CD4-positive, alpha-beta T cell treated with Interleukin-1 beta for 1 hour (primary cell): ENCODE measurements at regions not wholly inside any gene's neighbourhood (a gene's known extent, or its start where the extent isn't known, plus 50 kb on each side); places are given as distances from the start of the nearest gene placed in this dataset.
"Not testable (repeated sequence)": the region's sequence is repeated elsewhere in the genome, so short reads cannot be mapped to it uniquely, and the experiment has no call there.

Experiments
- DNase-seq, 2 donors: peaks; one replicate each; pipeline ENCODE4 v3.0.0-alpha.2; 2020 to 2022

DNA sequence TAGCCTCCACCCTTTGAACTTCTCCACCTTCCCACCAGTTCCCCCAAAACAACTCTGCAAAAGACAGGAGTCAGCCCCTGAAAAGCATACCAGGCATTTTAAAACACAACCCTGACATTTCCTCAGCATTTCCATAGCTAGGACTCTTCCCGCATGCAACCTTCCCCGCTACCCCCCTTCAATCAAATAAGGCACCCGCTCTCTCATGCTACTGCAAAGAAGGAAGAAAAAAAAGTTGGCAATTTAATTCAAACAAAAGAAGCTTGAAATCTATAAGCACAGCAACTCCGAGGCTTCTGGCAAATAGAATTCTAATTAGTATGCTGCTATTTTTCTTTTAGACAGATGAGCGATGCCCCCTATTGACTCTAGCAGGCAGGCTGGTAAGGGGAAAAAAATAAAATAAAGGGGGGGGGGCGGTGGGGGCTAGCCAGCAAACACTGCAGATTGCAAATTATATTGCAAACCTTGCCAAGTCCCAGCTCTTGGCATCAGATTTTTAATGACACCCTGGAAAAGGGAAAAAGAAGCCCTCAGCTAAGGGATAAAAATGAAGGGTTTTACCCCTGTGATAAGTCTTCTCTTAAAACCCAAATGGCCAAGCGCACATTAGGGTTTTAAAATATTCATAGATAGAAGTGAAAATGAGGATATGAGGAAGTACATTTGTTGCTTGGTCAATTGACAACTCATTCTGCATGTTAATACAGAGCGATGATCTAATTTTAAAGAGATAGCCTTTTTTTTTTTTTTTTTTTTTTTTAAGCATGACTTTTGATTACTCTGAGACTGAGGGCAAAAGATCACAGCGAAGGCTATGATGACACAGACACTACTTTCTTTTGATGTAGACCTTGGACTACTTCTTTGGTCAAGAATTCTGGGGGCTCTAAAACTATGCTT is 255.2 kb downstream of the NR2F2 start:
- DNase-seq = no peak

DNA sequence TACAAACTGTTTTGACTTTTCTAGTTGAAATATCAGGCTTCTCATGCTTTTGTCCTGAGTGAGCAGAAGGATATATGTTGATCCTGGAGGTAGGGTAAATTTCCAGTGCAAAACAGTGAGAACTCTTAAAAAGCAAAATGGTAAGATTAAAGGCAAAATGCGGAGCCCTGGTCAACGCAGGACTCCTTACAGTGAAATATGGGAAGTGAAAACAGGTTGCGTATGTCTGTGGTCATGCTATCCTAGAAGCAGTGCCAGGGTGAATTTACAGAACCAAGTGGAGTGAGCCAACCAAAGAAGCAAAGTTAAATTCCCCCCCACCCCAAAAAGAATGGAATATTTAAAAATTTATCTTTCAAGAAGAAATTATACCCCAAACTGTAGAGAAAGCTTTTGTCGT is 256.4 kb downstream of the NR2F2 start:
- peak in 1 of 2 donors; percentile 20 for DNase-seq

DNA sequence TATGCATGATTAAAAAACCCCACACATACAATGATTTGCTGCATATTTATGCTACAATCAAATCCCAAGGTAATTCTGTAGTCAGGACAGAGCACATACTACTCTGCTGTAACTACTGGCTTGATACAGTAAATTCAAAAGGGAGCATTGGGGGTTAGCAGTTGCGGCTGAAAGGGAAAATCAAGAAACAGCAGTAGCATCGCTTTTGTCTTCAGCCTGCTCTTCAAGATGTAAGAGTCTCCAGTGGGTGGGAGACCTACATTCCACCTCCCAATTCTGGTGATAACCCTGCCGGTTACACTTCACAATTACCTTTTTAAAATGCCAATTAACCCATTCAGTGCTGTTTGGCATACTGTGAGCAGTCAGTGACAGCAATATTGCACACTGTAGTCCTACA is 259.4 kb downstream of the NR2F2 start:
- DNase-seq = no peak

DNA sequence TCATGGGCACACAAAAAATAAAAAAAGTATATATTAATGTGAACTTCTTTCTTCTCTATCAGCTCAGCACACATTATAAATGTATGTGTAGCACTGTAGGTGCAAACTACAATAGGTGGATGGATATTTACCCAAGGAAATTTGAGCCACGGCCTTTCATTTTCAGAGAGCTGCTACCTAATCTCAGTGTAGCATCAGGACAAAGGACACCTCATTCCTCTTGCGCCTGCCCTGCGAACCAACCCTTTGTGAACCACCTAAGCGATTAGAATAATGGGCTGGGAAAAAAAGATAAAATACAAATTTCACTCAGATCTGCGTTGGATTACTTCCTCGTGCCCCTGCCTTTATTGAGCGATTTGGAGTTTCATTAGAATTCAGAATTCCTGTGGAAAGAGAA is 263.2 kb downstream of the NR2F2 start:
- no peak for DNase-seq

DNA sequence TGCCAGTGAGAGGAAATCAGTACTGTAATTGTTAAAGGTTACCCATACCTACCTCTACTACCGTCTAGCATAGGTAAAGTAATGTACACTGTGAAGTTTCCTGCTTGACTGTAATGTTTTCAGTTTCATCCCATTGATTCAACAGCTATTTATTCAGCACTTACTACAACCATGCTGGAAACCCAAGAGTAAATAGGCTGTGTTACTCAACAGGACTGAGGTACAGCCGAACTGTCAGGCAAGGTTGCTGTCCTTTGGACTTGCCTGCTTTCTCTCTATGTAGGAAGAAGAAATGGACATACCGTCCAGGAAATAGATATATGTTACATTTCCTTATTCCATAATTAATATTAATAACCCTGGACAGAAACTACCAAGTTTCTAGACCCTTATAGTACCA is 265.5 kb downstream of the NR2F2 start:
- DNase-seq = no peak

DNA sequence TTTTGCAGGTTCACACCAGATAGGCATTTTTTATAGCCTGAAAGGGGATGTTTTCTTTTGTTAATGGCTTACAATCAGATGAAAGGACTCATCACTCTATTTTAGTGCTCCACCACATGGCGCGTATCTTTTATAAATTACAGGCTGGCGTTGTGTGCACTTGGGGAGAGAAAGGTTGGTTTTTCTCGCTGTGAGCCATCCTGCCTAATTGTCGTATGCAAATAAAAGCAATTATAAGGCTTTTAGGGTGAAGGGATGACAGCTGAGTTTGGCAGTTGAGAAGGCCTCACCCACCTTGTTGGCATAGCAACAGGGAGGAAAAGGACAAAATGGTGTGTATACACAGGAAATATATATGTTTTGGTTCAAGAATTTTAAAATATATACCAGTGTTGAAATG is 268.0 kb downstream of the NR2F2 start:
- DNase-seq = no peak

DNA sequence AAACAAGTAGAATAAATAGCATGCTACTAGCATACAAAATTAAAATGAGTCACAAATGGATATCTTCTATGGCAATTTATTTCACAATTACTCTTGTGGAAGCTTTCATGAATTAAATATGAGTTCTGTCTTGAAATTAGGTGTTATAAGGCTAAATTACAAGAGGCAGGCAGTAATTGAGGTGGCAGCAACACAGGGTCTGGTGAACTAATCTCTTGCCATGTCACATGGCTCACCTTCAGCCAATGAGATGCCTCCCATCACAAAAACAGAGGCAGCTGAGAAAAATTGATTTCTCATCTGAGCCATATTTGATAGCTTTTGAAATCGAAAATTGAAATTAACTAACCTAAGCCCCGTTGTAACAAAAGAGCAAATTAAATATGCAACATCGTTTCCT is 268.8 kb downstream of the NR2F2 start:
- DNase-seq = no peak

DNA sequence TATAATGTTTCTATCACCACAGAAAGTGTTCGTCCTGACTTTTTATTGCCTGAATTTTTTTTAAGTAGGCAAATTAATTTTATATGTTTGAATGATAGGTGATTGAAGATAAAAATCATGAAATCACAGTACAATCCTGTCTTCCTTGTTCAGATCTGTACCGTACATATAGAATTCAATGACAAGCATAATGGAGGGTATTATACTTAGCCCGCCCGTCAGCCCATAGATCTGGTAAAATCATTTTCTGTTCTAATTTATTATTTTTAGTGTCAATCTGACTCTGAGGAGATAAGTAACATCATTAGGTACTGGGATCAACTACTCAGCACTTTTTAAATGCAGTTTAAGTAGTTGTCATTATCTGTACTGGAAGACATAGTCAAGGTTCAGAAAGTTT is 269.9 kb downstream of the NR2F2 start:
- no peak for DNase-seq

DNA sequence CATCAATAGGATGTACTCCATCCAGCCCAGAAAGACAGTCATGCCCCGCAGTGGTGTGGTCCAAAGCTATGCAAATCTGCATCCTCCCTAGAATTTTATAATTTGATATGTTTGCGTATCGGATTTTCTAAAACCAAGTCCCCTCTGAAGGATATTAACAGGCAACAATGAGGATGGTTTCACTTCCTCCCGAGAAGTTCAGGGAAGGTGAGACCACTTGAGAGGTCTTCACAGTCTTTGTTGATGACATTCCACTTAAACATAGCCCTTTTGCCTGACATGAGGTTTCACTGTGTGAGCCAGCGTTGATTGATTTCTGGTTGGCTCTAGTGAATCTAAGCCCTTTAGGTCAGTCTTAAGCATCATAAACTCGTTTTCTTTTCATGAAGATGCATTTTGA is 276.1 kb downstream of the NR2F2 start:
- DNase-seq = no peak

DNA sequence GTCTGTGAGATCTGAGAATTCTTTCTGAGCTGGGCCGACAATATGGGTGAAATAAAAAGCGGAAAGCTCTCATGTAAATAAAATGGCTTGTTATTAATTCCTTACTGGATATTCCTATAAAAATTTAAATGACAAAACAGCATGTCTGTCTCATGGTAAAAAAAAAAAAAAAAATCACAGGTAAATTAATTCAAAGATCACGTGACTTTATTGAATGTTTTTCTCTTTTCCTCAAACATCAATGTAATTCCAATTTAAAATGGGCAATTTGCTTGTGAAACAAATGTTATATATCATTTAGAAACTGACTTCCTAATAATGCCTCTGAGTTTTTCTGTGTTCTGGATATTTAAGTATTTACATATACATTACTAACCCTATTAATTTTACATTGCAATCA is 280.3 kb downstream of the NR2F2 start:
- DNase-seq = no peak

DNA sequence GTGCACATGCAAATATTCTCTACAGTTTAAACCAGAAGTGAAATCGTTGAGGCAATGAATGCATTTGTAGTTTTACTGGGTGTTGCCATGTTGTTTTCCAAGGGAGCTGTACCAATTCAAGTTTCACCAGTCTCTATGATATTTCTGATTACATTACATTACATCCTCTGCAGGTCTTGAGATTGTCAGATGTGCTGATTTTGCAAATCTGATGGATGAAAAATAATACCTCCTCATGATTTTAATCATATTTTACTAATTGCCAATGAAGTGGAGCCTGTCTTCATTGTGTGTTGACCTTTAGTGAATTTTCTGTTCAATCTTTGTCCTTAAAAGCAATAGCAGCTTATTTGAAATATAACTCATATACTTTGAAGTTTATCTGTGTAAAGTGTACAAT is 282.4 kb downstream of the NR2F2 start:
- DNase-seq = no peak

DNA sequence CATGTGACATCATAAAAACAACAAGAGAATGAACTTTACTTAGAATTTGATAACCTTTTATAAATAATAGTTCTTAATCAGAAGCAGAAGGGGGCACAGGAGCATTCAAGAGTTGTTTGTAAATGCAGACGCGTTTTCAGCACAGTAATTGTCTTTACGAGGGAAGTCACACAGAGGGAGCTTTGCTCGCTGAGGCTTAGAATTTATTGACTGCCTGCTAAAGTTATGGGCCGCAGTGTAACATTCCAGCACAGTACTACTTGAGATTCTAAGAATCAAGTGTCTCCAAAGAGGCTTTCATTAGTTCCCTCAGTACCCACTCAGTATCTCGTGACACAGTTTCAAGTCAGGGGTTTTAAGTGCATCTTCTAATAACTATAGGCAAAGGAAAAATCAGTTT is 288.7 kb downstream of the NR2F2 start:
- no peak for DNase-seq

DNA sequence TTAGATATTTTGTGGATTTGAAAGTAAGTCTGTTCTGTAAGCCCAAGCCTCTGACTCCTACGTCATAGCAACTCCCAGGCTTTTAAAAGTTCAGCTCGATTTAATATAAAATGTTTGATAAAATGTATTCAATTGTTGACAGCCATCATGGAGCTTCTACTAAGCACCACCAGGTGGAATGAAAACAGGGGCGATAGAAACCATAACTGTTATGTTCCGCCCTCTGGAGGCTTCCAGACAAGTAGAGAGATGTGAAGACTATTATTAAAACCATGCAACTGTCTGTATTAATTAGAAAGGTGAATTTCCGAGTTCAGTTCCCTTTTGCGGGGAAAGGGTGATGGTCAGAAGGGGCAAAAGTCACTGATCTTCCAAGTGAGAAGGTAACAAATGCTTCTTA is 292.2 kb downstream of the NR2F2 start:
- no peak for DNase-seq

DNA sequence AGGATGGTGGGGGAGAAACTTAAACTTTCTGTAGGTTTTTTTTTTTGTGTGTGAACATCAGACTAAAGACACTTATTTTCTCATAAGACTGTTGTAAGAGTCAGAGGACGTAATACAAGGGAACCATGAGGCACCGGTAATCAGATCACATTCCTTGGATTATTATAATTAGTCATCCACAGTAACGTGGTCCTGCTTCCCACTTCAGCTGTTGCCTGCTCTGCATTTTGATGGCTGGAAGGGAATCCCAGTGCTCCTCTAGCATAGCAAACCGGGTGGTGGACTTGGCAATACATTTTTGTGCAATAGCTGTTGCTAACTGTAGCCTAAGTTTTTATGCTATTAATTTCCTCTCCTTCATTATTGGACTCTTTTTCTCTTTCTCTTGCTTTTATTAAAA is 294.8 kb downstream of the NR2F2 start:
- no peak for DNase-seq

DNA sequence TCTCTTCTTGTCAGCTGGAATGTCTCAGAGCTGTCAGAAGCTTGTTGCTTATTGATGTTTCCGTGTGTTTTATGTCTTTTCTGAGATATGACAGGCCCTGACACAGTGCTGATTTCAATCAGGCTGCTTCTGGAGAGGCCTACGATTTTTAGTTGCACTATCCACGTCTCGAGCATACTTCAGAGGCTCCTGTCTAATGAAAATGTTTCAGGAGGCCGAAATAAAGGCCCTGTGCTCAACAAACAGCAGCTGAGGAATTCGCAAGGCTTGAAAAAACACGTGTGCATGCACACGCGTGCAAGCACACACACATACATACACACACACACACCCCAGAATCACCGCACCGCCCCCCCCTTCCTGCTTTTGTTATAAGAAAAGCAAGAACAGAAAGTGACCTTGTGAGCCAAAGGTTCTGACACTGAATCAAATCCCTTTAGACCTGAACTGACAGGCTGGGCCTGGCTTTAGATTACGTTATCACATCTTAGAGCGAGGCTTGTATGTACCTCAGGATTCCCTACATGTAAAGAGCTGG is 296.6 kb downstream of the NR2F2 start:
- DNase-seq = no peak

DNA sequence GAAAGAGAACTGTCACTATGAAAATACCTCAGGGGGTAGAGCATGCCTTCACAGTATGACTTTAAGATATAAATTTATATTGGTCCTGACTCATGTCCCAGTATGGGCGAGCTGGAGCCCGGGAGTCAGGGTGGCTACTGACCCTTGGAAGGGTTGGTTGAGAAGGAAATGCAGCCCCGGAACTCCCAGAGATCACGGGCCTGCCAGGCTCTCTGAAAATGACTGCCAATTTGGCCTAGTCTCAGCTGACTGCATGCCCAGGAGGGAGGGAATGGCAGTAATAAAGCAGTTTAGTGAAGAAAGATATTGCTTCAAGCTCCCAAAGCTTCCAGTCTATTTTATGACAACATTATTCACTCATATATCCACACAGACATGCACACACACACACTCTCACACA is 299.0 kb downstream of the NR2F2 start:
- DNase-seq = no peak

DNA sequence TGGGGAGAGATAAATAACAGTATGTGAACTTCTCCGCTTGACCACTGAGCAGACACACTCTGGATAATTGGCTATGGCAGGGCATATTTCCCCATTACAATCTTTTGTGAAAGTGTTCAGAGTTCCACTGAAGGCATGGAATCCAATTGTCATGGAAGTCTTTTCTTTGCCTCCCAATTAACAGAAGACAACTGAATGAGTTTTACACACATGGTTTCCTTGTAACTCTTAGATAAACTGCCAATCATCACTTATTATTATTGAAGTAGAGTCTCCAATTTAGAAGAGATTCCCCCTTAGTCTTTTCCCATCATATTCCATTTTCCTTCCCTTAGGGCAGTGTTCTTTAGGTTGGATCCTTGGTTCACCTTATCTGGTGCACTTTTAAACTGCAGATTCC is 308.3 kb downstream of the NR2F2 start:
- DNase-seq = no peak

DNA sequence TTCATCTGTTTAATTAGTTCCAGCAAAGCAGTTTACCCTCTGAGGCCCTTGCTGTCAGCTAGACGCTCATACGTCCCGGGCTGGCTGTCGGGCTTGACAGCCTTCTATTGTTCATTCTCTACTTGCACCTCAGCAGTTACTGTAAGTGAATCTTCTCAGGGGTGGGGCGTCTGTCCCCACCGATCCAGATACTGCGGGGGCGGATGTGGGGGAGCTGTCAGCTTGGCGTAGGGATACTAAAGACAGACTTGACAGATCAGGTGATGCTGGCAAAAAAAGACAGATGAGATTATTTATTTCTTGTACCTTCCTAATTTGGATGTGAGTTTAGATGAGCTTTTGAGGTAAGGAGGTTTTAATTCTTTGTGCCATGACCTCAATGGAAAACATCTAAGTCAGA is 315.3 kb downstream of the NR2F2 start:
- DNase-seq = no peak

DNA sequence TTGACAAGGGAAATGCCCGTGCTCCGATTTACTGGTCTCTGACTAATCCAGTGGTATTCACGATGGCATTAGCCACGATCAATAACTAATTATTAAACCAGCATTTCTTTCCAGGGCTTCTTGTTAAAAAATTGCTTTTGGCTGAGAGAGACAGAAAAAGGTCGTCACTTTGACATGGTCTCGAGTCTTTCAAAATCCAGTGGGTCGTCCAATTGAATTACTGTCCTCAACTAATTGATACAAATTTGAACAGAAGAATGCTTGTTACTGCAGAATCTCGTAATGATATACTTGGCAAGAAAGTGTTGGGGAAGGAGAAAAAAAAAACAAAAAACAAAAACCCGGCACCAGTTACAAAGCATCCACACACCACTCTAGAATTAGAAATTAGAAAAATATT is 318.4 kb downstream of the NR2F2 start:
- DNase-seq = no peak

DNA sequence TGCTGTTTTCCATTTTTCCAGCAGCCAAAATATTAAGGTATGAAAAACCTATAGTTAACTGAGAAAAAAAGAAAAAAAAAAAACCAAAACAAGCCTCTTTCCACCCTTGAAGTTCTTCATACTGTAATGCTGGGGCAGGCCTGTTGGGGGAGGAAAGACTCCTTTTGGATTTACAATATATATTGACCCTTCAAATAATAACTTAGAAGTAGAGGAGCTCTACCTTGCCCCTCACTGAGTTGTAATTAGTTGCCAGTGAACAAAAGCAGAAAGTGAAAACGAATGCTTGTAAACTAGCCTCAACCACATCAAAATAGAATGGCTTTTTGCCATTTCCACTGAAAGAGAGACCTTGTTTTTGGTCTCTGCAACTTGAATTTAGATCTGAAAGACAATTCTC is 326.6 kb downstream of the NR2F2 start:
- DNase-seq = no peak

DNA sequence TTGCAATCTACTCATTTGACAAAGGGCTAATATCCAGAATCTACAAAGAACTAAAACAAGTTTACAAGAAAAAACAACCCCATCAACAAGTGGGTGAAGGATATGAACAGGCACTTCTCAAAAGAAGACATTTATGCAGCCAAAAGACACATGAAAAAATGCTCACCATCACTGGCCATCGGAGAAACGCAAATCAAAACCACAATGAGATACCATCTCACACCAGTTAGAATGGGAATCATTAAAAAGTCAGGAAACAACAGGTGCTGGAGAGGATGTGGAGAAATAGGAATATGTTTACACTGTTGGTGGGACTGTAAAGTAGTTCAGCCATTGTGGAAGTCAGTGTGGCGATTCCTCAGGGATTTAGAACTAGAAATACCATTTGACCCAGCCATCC is 336.5 kb downstream of the NR2F2 start:
- DNase-seq = not testable (repeated sequence)

DNA sequence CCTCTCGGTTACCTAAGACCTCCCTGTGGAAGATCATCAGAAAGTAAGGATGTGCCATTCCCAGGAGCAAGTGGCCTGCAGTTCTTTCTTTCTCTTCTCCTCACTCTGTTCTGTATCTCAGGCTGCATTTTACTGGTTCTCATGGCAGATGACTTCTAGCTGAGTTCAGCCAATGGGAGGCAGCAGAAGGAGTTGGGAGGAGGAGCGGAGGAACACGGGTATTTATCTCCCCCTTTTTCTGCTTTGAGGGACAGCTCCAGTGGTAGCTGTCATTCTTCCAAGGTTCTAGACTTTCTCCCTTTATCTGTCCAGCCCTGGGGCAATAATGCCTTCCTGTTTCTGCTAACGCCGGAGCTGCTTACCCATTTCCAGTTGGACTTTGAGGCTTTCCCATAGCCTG is 339.9 kb downstream of the NR2F2 start:
- DNase-seq = no peak

DNA sequence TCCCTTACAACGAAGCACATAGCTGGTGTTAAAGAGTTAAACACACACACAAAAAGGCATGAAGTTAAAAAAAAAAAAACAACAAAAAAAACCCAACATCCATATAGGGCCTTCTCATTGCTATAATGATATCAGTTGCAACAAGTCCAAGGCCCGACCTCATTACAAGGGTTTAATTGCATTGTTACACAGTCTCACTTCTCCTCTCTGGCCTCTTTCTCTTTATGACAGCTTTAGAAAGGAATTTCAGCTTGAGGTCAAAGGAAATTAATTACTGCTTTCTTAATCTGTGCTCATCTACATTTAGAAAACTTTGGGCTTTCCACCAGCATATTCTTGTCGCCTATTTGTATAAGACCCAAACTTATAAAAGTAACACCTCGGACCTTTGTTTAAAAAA is 342.1 kb downstream of the NR2F2 start:
- no peak for DNase-seq

DNA sequence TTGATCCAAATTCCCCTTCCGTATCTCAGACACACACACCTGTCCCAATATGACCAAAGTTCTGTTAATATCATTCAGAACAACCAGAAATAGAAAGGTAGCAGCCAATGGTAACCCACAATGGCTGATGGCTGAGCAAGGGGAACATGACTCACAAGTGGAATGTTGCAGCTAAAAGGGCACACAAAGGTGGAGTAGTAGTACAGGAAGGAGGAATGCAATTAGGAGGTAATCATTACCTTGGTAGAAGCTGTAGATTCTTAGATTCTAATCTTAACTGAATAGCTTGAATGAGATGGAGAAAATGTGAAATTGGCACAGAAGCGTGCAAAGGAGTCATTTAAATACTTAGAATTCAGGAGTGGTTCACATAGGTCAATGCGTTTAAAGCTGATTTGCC is 347.9 kb downstream of the NR2F2 start:
- DNase-seq = no peak
